ENCODE measurements at regions not wholly inside any gene's neighbourhood (a gene's known extent, or its start where the extent isn't known, plus 50 kb on each side); places are given as distances from the start of the nearest gene placed in this dataset.

DNA sequence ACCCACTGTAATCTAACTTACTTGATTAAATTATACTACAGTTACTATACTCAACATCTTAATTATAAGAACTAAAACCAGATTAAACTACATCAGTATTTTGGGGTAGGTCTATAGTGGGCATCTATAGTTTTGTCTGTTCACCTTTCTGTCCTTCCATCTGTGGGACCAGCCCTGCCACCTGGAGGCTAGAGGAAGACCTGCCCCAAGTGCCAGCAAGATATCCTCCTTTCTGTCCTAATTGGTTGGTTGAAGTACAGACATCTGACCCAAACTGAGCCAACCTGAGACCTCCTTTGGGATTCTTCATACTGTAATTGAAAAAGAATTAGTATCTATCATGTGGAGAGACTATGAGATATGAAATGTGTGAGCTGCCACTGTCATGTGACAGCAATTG, 172.2 kb upstream of the TLL1 start:
- TF ChIP-seq ZFX (IDR thresholded peaks at IDR 0.05) (no peak), RAD21 (IDR thresholded peaks at IDR 0.05; ENCODE audit: low read depth) (peak; percentile 49), SIN3A (IDR thresholded peaks at IDR 0.05; ENCODE audit: low read depth) (no peak), EGR1 (IDR thresholded peaks at IDR 0.05; ENCODE audit: low read depth) (no peak)
- TF ChIP-seq, protein P1, sequence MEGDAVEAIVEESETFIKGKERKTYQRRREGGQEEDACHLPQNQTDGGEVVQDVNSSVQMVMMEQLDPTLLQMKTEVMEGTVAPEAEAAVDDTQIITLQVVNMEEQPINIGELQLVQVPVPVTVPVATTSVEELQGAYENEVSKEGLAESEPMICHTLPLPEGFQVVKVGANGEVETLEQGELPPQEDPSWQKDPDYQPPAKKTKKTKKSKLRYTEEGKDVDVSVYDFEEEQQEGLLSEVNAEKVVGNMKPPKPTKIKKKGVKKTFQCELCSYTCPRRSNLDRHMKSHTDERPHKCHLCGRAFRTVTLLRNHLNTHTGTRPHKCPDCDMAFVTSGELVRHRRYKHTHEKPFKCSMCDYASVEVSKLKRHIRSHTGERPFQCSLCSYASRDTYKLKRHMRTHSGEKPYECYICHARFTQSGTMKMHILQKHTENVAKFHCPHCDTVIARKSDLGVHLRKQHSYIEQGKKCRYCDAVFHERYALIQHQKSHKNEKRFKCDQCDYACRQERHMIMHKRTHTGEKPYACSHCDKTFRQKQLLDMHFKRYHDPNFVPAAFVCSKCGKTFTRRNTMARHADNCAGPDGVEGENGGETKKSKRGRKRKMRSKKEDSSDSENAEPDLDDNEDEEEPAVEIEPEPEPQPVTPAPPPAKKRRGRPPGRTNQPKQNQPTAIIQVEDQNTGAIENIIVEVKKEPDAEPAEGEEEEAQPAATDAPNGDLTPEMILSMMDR (IDR thresholded peaks at IDR 0.05 in 2 of 3, conservative IDR thresholded peaks at IDR 0.05 in 1 of 3; ENCODE audit: borderline replicate concordance in 1 of 3, insufficient read depth in 1 of 3, low read depth in 2 of 3, low read length in 2 of 3) = peak; percentile 13 to 58 (median 49); a peak in 4 of 6 replicates
- no peak overlapping the region for H3K9ac ChIP-seq (ENCODE audit: low read length)
- H3K27ac ChIP-seq (ENCODE audit: low read depth, low read length) = no peak overlapping the region
- ATAC-seq = peak; percentile 98
- no peaks in the 10 kb centered on the region for H3K4me1 ChIP-seq (ENCODE audit: control insufficient read depth in 1 of 2, insufficient read depth in 2 of 2, low read length in 2 of 2)
- H3K4me3 ChIP-seq (replicated peaks in 1 of 2; ENCODE audit: low read depth in 1 of 2, low read length in 2 of 2) = no peak overlapping the region
- POLR2A ChIA-PET = no interaction called here
- RAD21 ChIA-PET (ENCODE audit: low non-redundant PET in 1 of 2, low total read pairs in 2 of 2, uncharacterized antibody in 2 of 2, unreplicated experiment in 2 of 2) = interaction anchor here in 1 of 2 experiments (0.6 kb wide), 1 partner anchor 63 kb away, joined by 3 read pairs; no protein-coding TSS in a partner anchor
- BruUV-seq (replicated peaks) = no TSS peak
- DNase-seq (ENCODE audit: low read depth, low spot score) = peak; percentile 27
- H3K9me2 ChIP-seq (ENCODE audit: insufficient read depth) = no peaks in the 10 kb centered on the region
- intact Hi-C loops (cut with micrococcal nuclease) = no loop called here
- no peaks in the 10 kb centered on the region for H3K79me2 ChIP-seq (ENCODE audit: insufficient read depth, low read length)
- H3K9me3 ChIP-seq (ENCODE audit: control insufficient read depth in 1 of 2, insufficient read depth in 1 of 2, low read depth in 1 of 2, low read length in 2 of 2) = no peaks in the 10 kb centered on the region
- no peak overlapping the region for H2AFZ ChIP-seq (ENCODE audit: low read depth, low read length, poor library complexity, severe bottlenecking)
- CTCF ChIA-PET = interaction anchor here (1.0 kb wide), 1 partner anchor 10 kb away, joined by 3 read pairs; no protein-coding TSS in a partner anchor
- H4K20me1 ChIP-seq (ENCODE audit: insufficient read depth) = no peaks in the 10 kb centered on the region
- no peaks in the 10 kb centered on the region for H3K27me3 ChIP-seq (ENCODE audit: insufficient read depth, low read length)
- no peak overlapping the region for H3K4me2 ChIP-seq (ENCODE audit: low read length)
- no peaks in the 10 kb centered on the region for H3K36me3 ChIP-seq (ENCODE audit: control insufficient read depth in 1 of 2, insufficient read depth in 2 of 2, low read length in 2 of 2)

DNA sequence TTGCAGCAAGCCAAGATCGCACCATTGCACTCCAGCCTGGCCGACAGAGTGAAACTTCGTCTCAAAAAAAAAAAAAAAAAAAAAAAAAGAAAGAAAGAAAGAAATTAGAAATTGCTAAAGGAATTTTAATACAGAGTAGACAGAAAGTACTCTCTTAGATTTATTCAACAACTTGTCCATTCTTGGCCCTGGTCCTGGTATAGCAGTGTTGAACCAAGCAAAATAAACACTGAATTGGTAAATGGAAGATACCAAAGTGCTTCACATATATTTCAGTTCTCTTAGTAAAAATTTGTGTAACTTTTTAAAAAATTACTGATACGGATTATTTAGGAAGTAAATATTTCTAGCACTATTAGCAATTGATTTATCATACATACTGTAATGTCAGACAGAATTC, 165.9 kb upstream of the TLL1 start:
- ATAC-seq (no peak), DNase-seq (ENCODE audit: low read depth, low spot score) (no peak)
- Histone ChIP-seq H3K36me3 (ENCODE audit: control insufficient read depth in 1 of 2, insufficient read depth in 2 of 2, low read length in 2 of 2) (no peaks in the 10 kb centered on the region), H3K4me1 (ENCODE audit: control insufficient read depth in 1 of 2, insufficient read depth in 2 of 2, low read length in 2 of 2) (peaks cover 4 to 8% of the 10 kb centered on the region in 2 experiments; a peak in 2 of 4 replicates), H3K4me2 (ENCODE audit: low read length) (no peak overlapping the region), H3K27ac (ENCODE audit: low read depth, low read length) (no peak overlapping the region), H3K9me2 (ENCODE audit: insufficient read depth) (0 out of 2 replicates have a peak, but pooled peaks cover 7% of the 10 kb centered on the region), H3K9me3 (ENCODE audit: control insufficient read depth in 1 of 2, insufficient read depth in 1 of 2, low read depth in 1 of 2, low read length in 2 of 2) (no peaks in the 10 kb centered on the region), H4K20me1 (ENCODE audit: insufficient read depth) (no peaks in the 10 kb centered on the region), H3K9ac (ENCODE audit: low read length) (no peak overlapping the region), H3K27me3 (ENCODE audit: insufficient read depth, low read length) (no peaks in the 10 kb centered on the region), H3K4me3 (replicated peaks in 1 of 2; ENCODE audit: low read depth in 1 of 2, low read length in 2 of 2) (no peak overlapping the region), H2AFZ (ENCODE audit: low read depth, low read length, poor library complexity, severe bottlenecking) (no peak overlapping the region), H3K79me2 (ENCODE audit: insufficient read depth, low read length) (no peaks in the 10 kb centered on the region)
- RAD21 ChIA-PET (ENCODE audit: low non-redundant PET in 1 of 2, low total read pairs in 2 of 2, uncharacterized antibody in 2 of 2, unreplicated experiment in 2 of 2) = no interaction called here
- CTCF ChIA-PET = no interaction called here
- intact Hi-C loops (cut with micrococcal nuclease) = no loop called here
- no TSS peak for BruUV-seq (replicated peaks)
- POLR2A ChIA-PET = no interaction called here
- no peak for TF ChIP-seq EZH2phosphoT487 (IDR thresholded peaks at IDR 0.05; ENCODE audit: borderline replicate concordance)
- TF ChIP-seq CEBPB (IDR thresholded peaks at IDR 0.05; ENCODE audit: low read depth) = no peak
- TF ChIP-seq CBX3 (IDR thresholded peaks at IDR 0.05; ENCODE audit: low read depth) = no peak
